Adrenal gland (tissue), 9 donors: ENCODE measurements at regions not wholly inside any gene's neighbourhood (a gene's known extent, or its start where the extent isn't known, plus 50 kb on each side); places are given as distances from the start of the nearest gene placed in this dataset.

Experiments used
- DNase-seq, 7 donors: peaks; one replicate each; pipeline ENCODE4 v3.0.0-alpha.2; 2019 to 2020
- H3K27ac ChIP-seq, 5 donors: fragments of 200-600 bp; sonication (generic) in 4 of 5; 1 replicate in 3 of 5; 2 replicates in 2 of 5; pipeline versions ENCODE4 v1.5.1 to v1.8.0; 2016 to 2020; ENCODE audit warnings: mild to moderate bottlenecking in 1 of 5
- H3K27me3 ChIP-seq: fragments of 200-600 bp; 2 replicates; pipeline ENCODE4 v1.8.0; 2021
- H3K36me3 ChIP-seq, 2 donors: fragments of 200-600 bp; replicated peaks in 1 of 2; 1 replicate in 1 of 2; 2 replicates in 1 of 2; pipeline versions ENCODE4 v1.5.1 to v1.8.0; 2018 to 2022
- H3K4me1 ChIP-seq, 2 donors: fragments of 200-600 bp; replicated peaks in 1 of 2; 1 replicate in 1 of 2; 2 replicates in 1 of 2; pipeline versions ENCODE4 v1.5.1 to v1.8.0; 2018 to 2021
- H3K4me3 ChIP-seq, 4 donors: fragments of 200-600 bp; sonication (generic) in 3 of 4; one replicate each; pipeline ENCODE4 v1.5.1; 2016 to 2018
- H3K9me3 ChIP-seq, 3 donors: fragments of 200-600 bp; sonication (generic) in 1 of 3; replicated peaks in 1 of 3; 1 replicate in 2 of 3; 2 replicates in 1 of 3; pipeline versions ENCODE4 v1.5.1 to v1.8.0; 2016 to 2021
- CTCF ChIP-seq, 6 experiments: fragments of 450-650 bp in 4 of 6; fragments of 200-600 bp in 2 of 6; sonication (generic) in 1 of 6; IDR thresholded peaks; 1 replicate in 5 of 6; 2 replicates in 1 of 6; pipeline versions ENCODE4 v1.5.1 to v1.8.0; 2016 to 2021; ENCODE audit warnings: antibody characterized with exemption in 6 of 6, mild to moderate bottlenecking in 2 of 6, moderate library complexity in 1 of 6
- POLR2A ChIP-seq, 2 donors: fragments of 450-650 bp; IDR thresholded peaks; one replicate each; pipeline ENCODE4 v1.6.1; 2017; ENCODE audit warnings: antibody characterized with exemption in 2 of 2, mild to moderate bottlenecking in 2 of 2, moderate library complexity in 1 of 2
- WGBS, 4 donors: extraction: QIAGEN DNeasy Blood & Tissue Kit in 2 of 4; methylation state at CpG; one replicate each; pipeline versions ENCODE4 v1.1.5 to v1.1.7; 2013 to 2017; 5-methylcytosine and 5-hydroxymethylcytosine counted together
- intact Hi-C, 2 donors: fragments of 100-400 bp; cut with DNase I; formaldehyde crosslinking; loops; one replicate each; pipeline versions ENCODE4 v1.14.1 to v1.15.0; 2022 to 2023
- donor health status: healthy with polysubstance abuse.
- donor health status: Bipolar disorder and iron deficiency.
- donor health status: DM: yes; HTN: yes; CAD: no.
- donor health status: DM: no; HTN: no; CAD: no.
- donor health status: DM: no; HTN: no; CAD: no.

- no peaks in the 10 kb centered on the region for H3K9me3 ChIP-seq
- intact Hi-C loops = no loop called here
- no peaks in the 10 kb centered on the region for H3K36me3 ChIP-seq
- H3K4me1 ChIP-seq = peaks cover 21 to 26% of the 10 kb centered on the region in 2 donors
- WGBS, 4 donors = 26 to 40% (median 35%) methylated on average over 13 to 18 of the region's 18 CpGs
- TF ChIP-seq POLR2A (IDR thresholded peaks at IDR 0.05) (no peak), CTCF (IDR thresholded peaks at IDR 0.05) (no peak)
- peak overlapping the region in 1 of 4 donors; percentile 1 for H3K4me3 ChIP-seq
- H3K27ac ChIP-seq = peak overlapping the region; percentile 41 to 91 (median 71)
- no peaks in the 10 kb centered on the region for H3K27me3 ChIP-seq
- peak; percentile 66 to 91 (median 85) for DNase-seq
Measured at GRCh38 chr2:62293490-62294271, 97.8 kb downstream of the B3GNT2 start.

GRCh38 chr2:62293151-62293489, 97.2 kb downstream of the B3GNT2 start:
- Histone ChIP-seq H3K4me3 (no peak overlapping the region), H3K27me3 (no peaks in the 10 kb centered on the region), H3K36me3 (no peaks in the 10 kb centered on the region), H3K27ac (peak overlapping the region; percentile 41 to 91 (median 71)), H3K9me3 (no peaks in the 10 kb centered on the region), H3K4me1 (peaks cover 21 to 26% of the 10 kb centered on the region in 2 donors)
- DNase-seq = peak in 1 of 7 donors; percentile 47
- no peak for TF ChIP-seq CTCF (IDR thresholded peaks at IDR 0.05)
- no peak for TF ChIP-seq POLR2A (IDR thresholded peaks at IDR 0.05)
- 87 to 92% (median 88%) methylated on average over 5 to 6 of the region's 6 CpGs for WGBS, 4 donors
- intact Hi-C loops = no loop called here

GRCh38 chr2:62292190-62292589, 96.3 kb downstream of the B3GNT2 start:
- TF ChIP-seq POLR2A (IDR thresholded peaks at IDR 0.05) (peak in 1 of 2 donors; percentile 37), CTCF (IDR thresholded peaks at IDR 0.05) (no peak)
- H3K9me3 ChIP-seq = no peaks in the 10 kb centered on the region
- peak; percentile 48 to 80 (median 77) for DNase-seq
- whole genome bisulfite sequencing, 4 donors = 13 to 26% (median 24%) methylated on average over 4 of the region's 4 CpGs
- intact Hi-C loops = no loop called here
- no peak overlapping the region for H3K4me3 ChIP-seq
- H3K4me1 ChIP-seq = peaks cover 21 to 26% of the 10 kb centered on the region in 2 donors
- H3K36me3 ChIP-seq = no peaks in the 10 kb centered on the region
- peak overlapping the region; percentile 22 to 91 (median 71) for H3K27ac ChIP-seq
- H3K27me3 ChIP-seq = no peaks in the 10 kb centered on the region

- WGBS, 4 donors = 79 to 87% (median 81%) methylated on average over 7 of the region's 7 CpGs
- H3K4me3 ChIP-seq = no peak overlapping the region
- H3K36me3 ChIP-seq = no peaks in the 10 kb centered on the region
- no peaks in the 10 kb centered on the region for H3K9me3 ChIP-seq
- DNase-seq = peak in 1 of 7 donors; percentile 34
- intact Hi-C loops = no loop called here
- peak overlapping the region in 2 of 5 donors; percentile 79 to 91 for H3K27ac ChIP-seq
- peaks cover 21 to 26% of the 10 kb centered on the region in 2 donors for H3K4me1 ChIP-seq
- H3K27me3 ChIP-seq = no peaks in the 10 kb centered on the region
- no peak for TF ChIP-seq POLR2A (IDR thresholded peaks at IDR 0.05)
- TF ChIP-seq CTCF (IDR thresholded peaks at IDR 0.05) = no peak
Measured at GRCh38 chr2:62291517-62292137, 95.7 kb downstream of the B3GNT2 start.
